ENCODE measurements at regions not wholly inside any gene's neighbourhood (a gene's known extent, or its start where the extent isn't known, plus 50 kb on each side); places are given as distances from the start of the nearest gene placed in this dataset.
"Not testable (repeated sequence)": the region's sequence is repeated elsewhere in the genome, so short reads cannot be mapped to it uniquely, and the experiment has no call there.

GRCh38 chr4:14335872-14336271 lies 666.4 kb upstream of the CPEB2 start:
- no peak for DNase-seq

GRCh38 chr4:14336656-14337055 lies 665.6 kb upstream of the CPEB2 start:
- no peak for DNase-seq

GRCh38 chr4:14337892-14338584 lies 664.2 kb upstream of the CPEB2 start:
- DNase-seq, result no peak

- no peak for DNase-seq
Observed at GRCh38 chr4:14338585-14339265, 663.6 kb upstream of the CPEB2 start.

- DNase-seq, result no peak
Observed at GRCh38 chr4:14339715-14340114, 662.6 kb upstream of the CPEB2 start.

- DNase-seq, result peak; percentile 61
Observed at GRCh38 chr4:14340321-14340720, 662.0 kb upstream of the CPEB2 start.

GRCh38 chr4:14343961-14344360 lies 658.3 kb upstream of the CPEB2 start:
- DNase-seq, result no peak

- no peak for DNase-seq
Observed at GRCh38 chr4:14345356-14345775, 656.9 kb upstream of the CPEB2 start.

- no peak for DNase-seq
Observed at GRCh38 chr4:14347526-14347925, 654.8 kb upstream of the CPEB2 start.

GRCh38 chr4:14348506-14348905 lies 653.8 kb upstream of the CPEB2 start:
- DNase-seq, result no peak

GRCh38 chr4:14358544-14359160 lies 643.6 kb upstream of the CPEB2 start:
- not testable (repeated sequence) for DNase-seq

- no peak for DNase-seq
Observed at GRCh38 chr4:14359991-14360390, 642.3 kb upstream of the CPEB2 start.

- DNase-seq, result no peak
Observed at GRCh38 chr4:14361084-14361483, 641.2 kb upstream of the CPEB2 start.

- DNase-seq, result no peak
Observed at GRCh38 chr4:14362385-14362784, 639.9 kb upstream of the CPEB2 start.

- no peak for DNase-seq
Observed at GRCh38 chr4:14364953-14365536, 637.2 kb upstream of the CPEB2 start.

- no peak for DNase-seq
Observed at GRCh38 chr4:14368391-14368790, 633.9 kb upstream of the CPEB2 start.

GRCh38 chr4:14371131-14371530 lies 631.1 kb upstream of the CPEB2 start:
- DNase-seq, result no peak

GRCh38 chr4:14375816-14376215 lies 626.5 kb upstream of the CPEB2 start:
- DNase-seq, result no peak

- peak; percentile 79 for DNase-seq
Observed at GRCh38 chr4:14379183-14379582, 623.1 kb upstream of the CPEB2 start.

GRCh38 chr4:14383652-14384051 lies 618.6 kb upstream of the CPEB2 start:
- DNase-seq, result no peak

- no peak for DNase-seq
Observed at GRCh38 chr4:14384824-14385223, 617.5 kb upstream of the CPEB2 start.

- peak; percentile 1 for DNase-seq
Observed at GRCh38 chr4:14386196-14386595, 616.1 kb upstream of the CPEB2 start.

GRCh38 chr4:14387647-14388046 lies 614.6 kb upstream of the CPEB2 start:
- no peak for DNase-seq

- DNase-seq, result peak; percentile 5
Observed at GRCh38 chr4:14392378-14392777, 609.9 kb upstream of the CPEB2 start.

Measured in NCI-H82 (cell line).